ENCODE measurements at regions not wholly inside any gene's neighbourhood (a gene's known extent, or its start where the extent isn't known, plus 50 kb on each side); places are given as distances from the start of the nearest gene placed in this dataset.
"Not testable (repeated sequence)": the region's sequence is repeated elsewhere in the genome, so short reads cannot be mapped to it uniquely, and the experiment has no call there.

DNA sequence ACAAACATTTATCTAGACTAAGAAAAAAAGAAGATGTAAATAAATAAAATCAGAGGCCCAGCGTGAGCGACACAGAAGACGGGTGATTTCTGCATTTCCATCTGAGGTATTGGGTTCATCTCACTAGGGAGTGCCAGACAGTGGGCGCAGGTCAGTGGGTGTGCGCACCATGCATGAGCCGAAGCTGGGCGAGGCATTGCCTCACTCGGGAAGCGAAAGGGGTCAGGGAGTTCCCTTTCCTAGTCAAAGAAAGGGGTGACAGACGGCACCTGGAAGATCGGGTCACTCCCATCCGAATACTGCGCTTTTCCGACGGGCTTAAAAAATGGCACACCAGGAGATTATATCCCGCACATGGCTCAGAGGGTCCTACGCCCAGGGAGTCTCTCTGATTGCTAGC, 79.5 kb upstream of the ABCD2 start:
- not testable (repeated sequence) for DNase-seq

DNA sequence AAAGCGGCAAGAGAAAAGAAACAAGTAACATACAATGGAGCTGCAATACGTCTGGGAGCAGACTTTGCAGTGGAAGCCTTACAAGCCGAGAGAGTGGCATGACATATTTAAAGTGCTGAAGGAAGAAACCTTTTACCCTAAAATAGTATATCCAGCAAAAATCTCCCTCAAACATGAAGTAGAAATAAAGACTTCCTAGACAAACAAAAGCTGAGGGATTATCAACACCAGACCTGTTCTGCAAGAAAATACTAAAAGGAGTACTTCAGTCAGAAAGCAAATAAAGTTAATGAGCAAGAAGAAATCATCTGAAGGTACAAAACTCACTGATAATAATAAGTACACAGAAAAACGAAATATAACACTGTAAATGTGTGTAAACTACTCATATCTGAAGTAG, 77.5 kb upstream of the ABCD2 start:
- DNase-seq, result no peak

- peak; percentile 31 to 65 for DNase-seq
Observed at GRCh38 chr12:39692258-39692853, 72.8 kb upstream of the ABCD2 start.

GRCh38 chr12:39685854-39686657, 66.5 kb upstream of the ABCD2 start:
- no peak for DNase-seq

- no peak for DNase-seq
Observed at GRCh38 chr12:39682689-39683477, 63.3 kb upstream of the ABCD2 start.

- DNase-seq, result no peak
Observed at GRCh38 chr12:39675263-39675662, 55.7 kb upstream of the ABCD2 start.

DNA sequence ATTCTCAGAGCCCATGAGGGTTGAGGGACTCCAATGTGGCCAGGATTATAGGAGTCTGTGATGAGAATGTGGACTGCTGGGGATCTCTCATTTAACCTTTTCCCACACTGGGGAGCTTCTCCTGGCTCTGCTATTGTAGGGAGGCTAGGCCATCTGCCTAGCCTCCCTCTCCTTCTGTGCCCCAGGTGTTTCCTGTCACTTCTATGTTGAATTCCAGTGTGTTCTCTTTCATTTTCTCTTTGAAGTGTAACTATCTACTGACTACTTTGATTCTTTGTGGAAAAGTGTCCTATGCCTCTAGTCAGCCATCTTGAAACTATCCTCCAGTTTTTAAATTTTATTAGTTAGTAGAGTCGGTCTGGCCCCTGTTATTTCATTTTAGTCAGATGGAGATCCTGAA, 53.4 kb upstream of the ABCD2 start:
- DNase-seq, result no peak

DNA sequence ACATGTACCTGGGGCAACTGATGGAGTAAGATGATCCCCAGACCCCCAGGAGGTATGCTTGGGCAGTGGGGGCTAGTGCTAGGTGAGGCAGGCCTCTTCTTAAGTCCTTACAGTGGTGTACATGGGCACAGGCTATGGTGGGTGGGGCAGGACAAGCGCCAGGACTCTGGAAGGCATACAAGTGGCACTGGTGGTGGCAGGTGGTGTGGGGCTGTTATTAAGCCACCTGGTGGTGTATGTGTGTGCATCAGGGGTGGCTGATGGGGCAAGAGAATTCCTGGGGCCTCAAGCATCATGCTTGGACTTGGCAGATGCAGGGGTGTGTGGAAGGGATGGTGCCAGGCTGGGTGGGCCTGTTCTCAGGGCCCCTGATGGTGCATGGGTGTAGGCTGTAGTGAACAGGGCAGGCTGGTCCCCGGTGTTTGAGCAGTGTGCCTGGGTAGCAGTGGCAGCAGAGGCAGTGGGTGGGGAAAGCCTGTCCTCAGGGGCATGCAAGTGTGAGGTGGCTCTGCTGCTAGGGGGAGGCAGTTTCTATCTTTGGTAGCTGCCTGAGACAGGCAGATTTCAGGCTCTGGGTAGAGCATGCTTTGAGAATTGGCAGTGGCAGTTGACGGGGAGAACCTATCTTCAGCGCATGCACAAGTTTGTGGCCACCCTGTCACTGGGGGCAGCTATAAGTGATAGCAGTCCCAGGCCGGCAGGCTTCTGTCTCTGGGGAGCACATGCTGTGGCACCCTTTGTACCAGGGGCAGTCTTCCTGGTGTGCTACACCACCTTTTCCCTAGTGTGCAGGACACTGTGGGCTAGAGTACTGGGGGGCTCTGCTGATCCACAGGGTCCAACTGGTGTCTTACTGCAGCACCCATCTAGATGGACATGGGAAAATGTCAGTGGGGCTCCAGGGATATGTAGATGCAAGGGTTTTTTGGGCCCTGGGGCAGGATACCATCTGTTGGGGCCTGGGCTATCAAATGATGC, 52.6 kb upstream of the ABCD2 start:
- no peak for DNase-seq

- not testable (repeated sequence) for DNase-seq
Observed at GRCh38 chr12:39669539-39669938, 49.9 kb upstream of the ABCD2 start.
